Umbilical cord (tissue), 1 donor: ENCODE measurements at regions not wholly inside any gene's neighbourhood (a gene's known extent, or its start where the extent isn't known, plus 50 kb on each side); places are given as distances from the start of the nearest gene placed in this dataset.
A peak's percentile ranks its signal among the peaks of the same experiment; 100 is the strongest.
"Not testable (repeated sequence)": the region's sequence is repeated elsewhere in the genome, so short reads cannot be mapped to it uniquely, and the experiment has no call there.

Source experiments
- DNase-seq: peaks from one replicate; pipeline ENCODE4 v3.0.0-alpha.2; 2015; ENCODE audit warnings: low spot score

DNA sequence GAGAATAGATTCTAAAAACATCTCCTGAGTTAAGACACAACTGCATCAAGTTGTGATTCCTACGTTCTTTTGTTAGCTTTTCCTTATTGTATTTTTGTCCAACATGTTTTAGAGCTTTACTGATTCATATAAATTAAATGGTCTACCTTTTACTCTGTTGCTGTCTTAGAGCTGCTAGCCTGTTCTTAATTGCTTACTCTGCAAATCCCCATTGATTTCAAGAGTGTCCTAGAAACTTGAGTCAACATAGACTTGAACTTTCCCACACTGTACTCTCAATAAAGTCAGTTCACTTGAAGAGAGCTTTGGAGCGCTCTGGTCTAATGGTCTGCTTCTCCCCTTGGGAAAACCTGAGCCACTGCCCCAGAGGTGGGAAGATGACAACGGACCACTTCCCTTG is 343.9 kb downstream of the CCER1 start:
- DNase-seq: no peak

DNA sequence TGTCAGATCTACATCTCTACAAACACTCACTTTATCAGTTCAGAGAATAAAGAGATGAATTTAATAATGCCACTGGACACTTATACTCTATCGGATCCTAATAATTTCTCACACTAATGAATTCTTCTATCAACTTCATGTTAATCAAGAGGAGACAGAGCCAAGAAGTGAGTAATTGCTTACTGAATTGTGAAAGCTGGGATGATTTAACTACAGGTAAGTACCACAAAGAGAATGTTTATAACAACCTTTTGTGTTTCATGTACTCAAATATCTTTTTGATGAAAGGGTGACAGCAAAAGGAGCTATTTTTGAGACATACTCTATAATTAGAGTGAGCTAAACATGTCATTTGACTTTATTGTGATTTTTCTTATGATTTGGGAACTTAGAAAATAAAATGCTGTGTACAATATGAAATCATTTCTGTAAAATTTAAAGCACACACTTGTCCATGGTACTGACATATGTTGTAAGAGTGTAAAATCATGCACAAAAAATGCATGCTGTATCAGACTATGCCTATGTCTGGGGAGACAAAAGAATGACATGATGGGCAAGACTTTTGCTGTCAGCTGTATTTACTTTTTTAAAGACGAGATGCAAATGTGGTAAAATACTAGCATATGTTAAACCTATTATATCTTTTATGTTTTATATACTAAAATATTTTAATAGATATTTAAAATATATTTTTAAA is 361.2 kb downstream of the CCER1 start:
- no peak for DNase-seq

DNA sequence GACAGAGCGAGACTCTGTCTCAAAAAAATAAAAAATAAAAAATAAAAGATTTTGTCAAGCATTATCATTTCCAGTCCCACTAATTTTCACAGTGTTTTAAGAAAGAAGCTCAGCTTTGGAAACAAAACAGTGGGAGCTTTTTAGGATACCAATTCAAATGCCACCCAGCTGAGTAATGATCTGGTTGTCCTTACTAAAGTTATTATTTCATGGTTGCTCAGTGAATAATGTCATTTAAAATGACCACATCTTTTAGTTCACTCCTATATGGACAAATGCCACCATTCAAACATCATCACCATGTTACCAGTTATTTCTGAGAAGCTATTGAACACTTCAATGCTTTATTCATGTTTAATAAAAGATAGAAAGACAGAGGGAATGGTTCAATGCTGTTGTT is 365.0 kb downstream of the CCER1 start:
- no peak for DNase-seq

GRCh38 chr12:90585640-90586304 is 369.2 kb downstream of the CCER1 start:
- no peak for DNase-seq

GRCh38 chr12:90576707-90577106 is 378.3 kb downstream of the CCER1 start:
- DNase-seq: no peak

DNA sequence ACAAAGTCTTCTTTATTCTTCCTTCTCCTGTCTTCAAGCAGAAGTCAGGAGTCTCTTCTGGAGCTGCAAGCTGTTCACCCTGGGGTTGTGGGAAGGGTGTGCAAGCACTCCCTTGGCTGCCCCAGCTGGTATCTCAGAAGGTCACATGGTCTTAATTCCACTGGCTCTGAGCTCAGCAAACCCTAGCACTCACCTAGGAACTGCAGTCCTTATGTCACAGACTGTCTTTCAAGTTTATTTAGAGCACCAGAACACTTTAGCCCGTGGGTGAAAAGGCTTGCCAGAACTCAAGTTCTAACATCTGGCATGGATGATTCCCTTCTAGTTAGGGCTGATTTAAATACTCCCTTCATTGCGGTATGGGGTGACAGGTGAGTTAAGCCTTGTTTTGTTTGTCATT is 379.0 kb downstream of the CCER1 start:
- DNase-seq: no peak

GRCh38 chr12:90574676-90575075 is 380.3 kb downstream of the CCER1 start:
- no peak for DNase-seq

- DNase-seq: no peak
Observed at GRCh38 chr12:90572778-90573177, 382.2 kb downstream of the CCER1 start.

- DNase-seq: no peak
Observed at GRCh38 chr12:90569685-90570084, 385.3 kb downstream of the CCER1 start.

DNA sequence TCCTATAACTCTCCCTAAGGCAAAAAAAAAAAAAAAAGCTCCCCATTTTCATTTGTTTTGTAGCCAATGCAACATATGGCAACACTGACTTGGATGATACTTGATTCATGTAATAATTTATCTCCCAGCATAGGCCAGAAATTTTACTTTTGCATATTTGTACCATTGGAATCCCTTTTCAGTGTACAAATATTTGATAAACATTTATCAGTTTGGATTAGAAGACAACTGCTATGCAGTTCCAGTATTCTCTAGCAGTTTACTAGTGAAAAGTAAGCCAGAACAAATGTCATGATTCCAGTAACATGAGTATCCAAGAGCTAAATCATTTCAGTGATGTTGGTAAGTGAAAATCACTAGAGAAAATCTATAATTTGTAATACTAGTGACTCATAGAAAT is 392.3 kb downstream of the CCER1 start:
- no peak for DNase-seq

GRCh38 chr12:90548595-90548994 is 406.4 kb downstream of the CCER1 start:
- DNase-seq: no peak

DNA sequence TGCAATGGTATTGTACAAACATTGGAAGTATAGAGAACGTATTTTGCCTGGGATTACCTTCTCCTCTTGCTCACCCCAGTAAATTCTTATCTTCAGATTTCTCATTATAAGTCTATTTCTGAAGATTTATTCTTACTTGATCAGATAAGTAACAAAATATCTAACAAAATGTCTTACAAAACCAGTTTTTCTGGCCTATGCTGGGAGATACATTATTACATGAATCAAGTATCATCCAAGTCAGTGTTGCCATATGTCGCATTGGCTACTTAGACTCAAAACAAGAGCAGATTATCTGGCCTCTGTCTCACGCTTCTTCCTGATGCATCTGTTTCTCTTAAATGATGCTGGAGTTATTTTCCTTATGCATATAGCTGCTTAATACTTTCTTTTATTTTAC is 408.5 kb downstream of the CCER1 start:
- peak; percentile 18 for DNase-seq

GRCh38 chr12:90543841-90544240 is 411.1 kb downstream of the CCER1 start:
- DNase-seq: no peak

DNA sequence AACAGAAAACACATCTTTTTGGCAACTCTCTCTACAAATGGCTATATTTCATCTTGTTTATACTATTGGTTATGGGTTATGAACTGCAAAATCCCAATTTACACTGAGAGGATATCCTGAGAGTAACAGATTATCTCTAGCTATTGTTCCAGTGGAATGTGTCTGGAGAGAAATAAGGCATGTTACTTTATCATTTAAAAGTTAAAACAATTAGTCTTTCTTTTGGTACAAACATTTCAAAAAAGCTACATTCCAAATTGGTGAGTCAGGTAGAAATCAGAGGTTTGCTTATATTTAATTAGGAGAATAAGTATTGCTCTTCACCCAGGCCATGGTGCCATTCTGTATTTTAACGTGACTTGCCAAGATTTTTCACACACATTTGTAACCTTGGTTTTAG is 411.6 kb downstream of the CCER1 start:
- DNase-seq: peak; percentile 15

DNA sequence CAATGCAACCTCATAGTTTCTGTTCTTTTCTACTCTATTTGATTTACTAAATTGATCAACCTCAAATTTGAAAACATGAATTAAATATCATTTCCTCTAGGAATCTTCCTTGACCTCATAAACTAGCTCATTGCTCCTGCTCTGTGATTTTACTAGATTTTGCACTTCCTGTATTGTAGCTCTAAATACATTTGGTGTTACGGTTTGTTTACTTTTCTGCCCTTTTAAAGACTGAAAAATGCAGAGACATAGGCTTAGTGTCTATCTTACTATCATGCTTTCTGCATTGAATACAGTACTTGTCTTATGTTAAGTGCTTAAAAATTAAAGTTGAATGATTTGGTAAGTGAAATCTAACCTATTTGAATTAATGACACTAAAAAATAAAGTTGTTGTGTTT is 412.1 kb downstream of the CCER1 start:
- not testable (repeated sequence) for DNase-seq

DNA sequence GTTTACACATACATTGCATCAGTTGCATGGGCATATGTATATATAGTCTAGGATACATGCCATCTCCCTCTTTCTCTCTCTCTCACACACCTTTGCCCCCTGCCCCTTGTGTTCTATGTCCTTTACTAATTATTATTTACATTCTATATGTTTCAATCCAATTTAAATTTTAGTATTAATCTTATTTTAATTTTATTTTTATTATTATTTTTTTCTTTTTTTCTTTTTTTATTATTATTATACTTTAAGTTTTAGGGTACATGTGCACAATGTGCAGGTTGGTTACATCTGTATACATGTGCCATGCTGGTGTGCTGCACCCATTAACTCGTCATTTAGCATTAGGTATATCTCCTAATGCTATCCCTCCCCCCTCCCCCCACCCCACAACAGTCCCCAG is 421.1 kb downstream of the CCER1 start:
- not testable (repeated sequence) for DNase-seq

- no peak for DNase-seq
Observed at GRCh38 chr12:90520002-90520734, 434.8 kb downstream of the CCER1 start.

DNA sequence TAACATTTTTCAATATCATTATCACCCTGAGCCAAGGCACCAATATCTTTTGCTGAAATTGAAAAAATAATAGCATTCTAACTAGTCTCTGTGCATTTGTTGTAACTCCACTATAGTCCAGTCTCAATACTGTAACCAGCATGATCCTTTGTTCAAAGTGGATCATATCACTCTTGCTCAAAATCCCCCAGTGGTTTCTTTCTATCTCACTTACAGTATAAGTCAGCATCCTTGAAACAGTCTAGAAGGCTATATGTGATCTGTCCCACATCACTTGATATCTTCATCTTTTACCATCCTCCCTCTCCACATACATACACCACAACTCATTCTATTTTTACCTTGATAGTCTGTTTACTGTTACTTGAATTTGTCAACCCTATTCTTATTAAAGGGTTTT is 435.7 kb downstream of the CCER1 start:
- DNase-seq: no peak

DNA sequence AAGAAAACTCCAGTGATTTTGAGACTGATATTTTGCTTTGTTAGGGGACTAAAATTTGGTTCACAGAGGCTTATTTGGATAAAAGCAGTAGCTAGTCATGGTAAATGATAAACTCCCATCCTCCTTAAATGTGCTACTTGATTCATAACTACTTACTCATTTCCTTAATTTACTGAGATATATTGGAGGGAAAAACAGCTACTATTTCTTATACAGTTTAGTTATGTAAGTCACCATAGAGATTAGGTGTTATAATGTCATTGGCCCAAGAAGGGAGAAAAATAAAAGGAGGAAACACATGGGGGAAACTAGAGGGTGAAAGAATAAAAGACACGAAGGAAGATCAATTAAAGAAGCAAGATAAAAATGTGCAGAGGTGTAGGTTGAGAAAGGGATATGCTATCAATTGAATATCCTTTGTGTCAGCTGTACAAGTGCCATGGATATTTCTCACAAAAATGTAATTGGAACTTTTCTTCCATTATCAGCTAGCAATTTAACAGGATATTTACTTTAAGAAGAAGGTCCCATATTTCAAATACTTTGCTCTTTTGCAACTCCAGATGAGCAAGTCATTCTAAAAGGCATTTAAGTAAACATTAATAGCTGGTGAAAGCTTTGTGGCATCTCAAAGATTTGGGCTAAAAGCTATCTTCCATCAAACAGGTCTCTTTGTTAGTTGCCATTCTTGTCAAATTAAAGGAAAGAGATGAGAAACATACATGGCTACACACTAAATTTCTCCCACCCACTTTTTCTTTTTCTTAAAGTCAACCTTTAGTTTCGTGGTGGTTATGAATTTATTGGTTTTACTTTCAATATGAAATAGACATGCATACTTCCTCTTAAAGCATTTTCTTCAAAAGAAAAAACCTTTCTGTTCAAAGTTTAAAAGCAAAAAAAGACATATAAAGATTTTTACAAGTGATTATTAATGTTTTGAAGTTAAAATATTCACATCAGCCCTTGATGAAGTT is 439.5 kb downstream of the CCER1 start:
- DNase-seq: peak; percentile 17

DNA sequence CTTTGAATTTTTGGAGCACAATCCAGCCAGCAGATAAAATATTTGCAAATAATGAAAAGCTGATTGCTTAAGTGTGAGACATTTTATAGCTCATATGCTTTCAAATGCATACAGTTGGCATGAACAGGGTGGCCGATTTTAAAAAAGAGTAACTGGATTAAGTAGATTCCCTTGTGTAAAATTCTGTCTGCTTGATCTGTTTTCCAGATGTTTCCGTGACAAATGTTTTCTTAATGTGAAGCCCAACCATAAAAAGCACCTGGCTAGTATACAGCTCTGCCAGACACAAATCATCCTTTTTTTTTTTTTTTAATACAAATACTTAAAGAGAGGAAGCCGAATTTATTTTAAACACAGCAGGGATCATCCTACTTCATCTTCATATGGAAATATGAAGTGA is 440.7 kb downstream of the CCER1 start:
- DNase-seq: peak; percentile 84

DNA sequence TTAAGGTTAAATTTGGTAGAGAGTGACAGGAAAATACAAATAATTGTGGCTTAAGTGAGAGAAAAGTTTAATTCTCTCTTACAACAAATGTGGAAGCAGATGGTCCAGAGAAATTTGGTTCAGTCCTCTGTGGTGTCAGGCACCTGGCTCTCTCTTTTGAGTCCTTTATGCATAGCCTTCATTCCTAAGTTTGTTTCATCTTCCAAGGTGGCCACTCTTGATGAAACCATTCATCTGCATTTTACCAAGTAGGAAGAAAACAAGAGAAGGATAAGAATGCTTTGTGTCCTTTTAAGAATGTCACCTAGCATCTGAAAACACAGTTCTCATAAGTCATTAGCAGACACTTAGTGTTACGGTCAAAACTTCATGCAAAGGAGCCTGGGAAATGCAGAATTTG is 442.5 kb downstream of the CCER1 start:
- no peak for DNase-seq

DNA sequence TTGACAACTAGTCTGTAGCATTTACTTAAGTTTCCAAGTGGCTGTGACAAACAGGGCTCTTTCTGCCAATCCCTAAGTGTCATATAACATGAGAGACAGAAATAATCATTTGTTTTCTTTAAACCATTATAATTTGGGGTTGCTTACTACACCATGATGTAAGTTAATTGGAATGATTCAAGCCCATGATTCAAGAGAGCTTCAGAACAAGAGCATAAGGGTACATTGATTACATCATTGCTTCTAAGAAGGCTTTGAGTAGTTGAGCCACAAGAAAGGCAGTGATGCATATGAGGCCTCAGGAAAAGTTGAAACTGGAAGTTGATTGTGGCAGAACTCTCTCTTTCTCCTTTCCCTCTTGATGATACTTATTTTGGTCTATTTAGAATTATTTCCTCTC is 444.0 kb downstream of the CCER1 start:
- no peak for DNase-seq
